Neuron (in vitro differentiated cells): ENCODE measurements at regions not wholly inside any gene's neighbourhood (a gene's known extent, or its start where the extent isn't known, plus 50 kb on each side); places are given as distances from the start of the nearest gene placed in this dataset.
"Not testable (repeated sequence)": the region's sequence is repeated elsewhere in the genome, so short reads cannot be mapped to it uniquely, and the experiment has no call there.

ENCODE experiments used
- H2AFZ ChIP-seq: one replicate; pipeline ENCODE4 v1.6.1; 2013; ENCODE audit warnings: low read depth, mild to moderate bottlenecking, inconsistent platforms, low read length, moderate library complexity
- H3K27me3 ChIP-seq: one replicate; pipeline ENCODE4 v1.6.1; 2013; ENCODE audit warnings: low read length; ENCODE audit not compliant: insufficient read depth
- H3K36me3 ChIP-seq: one replicate; pipeline ENCODE4 v1.6.1; 2013; ENCODE audit warnings: low read length; ENCODE audit not compliant: insufficient read depth
- H3K4me1 ChIP-seq: one replicate; pipeline ENCODE4 v1.6.1; 2013; ENCODE audit warnings: low read length; ENCODE audit not compliant: insufficient read depth
- H3K4me3 ChIP-seq: 2 replicates; pipeline ENCODE4 v1.5.1; 2013; ENCODE audit warnings: mild to moderate bottlenecking, low read length, moderate library complexity
- H3K9me3 ChIP-seq: one replicate; pipeline ENCODE4 v1.6.1; 2013; ENCODE audit warnings: low read length

- H3K9me3 ChIP-seq: no peaks in the 10 kb centered on the region
- no peaks in the 10 kb centered on the region for H3K27me3 ChIP-seq
- H3K4me3 ChIP-seq: no peak overlapping the region
- H2AFZ ChIP-seq: no peak overlapping the region
- no peaks in the 10 kb centered on the region for H3K4me1 ChIP-seq
- H3K36me3 ChIP-seq: no peaks in the 10 kb centered on the region
Observed at GRCh38 chr6:126831461-126831860, 287.0 kb upstream of the RSPO3 start.

- Histone ChIP-seq H3K27me3 (no peaks in the 10 kb centered on the region), H3K4me1 (no peaks in the 10 kb centered on the region), H3K9me3 (no peaks in the 10 kb centered on the region), H3K36me3 (no peaks in the 10 kb centered on the region), H2AFZ (no peak overlapping the region), H3K4me3 (no peak overlapping the region)
Observed at GRCh38 chr6:126842769-126843168, 275.7 kb upstream of the RSPO3 start.

GRCh38 chr6:126848119-126848518, 270.4 kb upstream of the RSPO3 start:
- Histone ChIP-seq H3K4me1 (no peaks in the 10 kb centered on the region), H2AFZ (no peak overlapping the region), H3K9me3 (no peaks in the 10 kb centered on the region), H3K4me3 (no peak overlapping the region), H3K27me3 (no peaks in the 10 kb centered on the region), H3K36me3 (no peaks in the 10 kb centered on the region)

- no peaks in the 10 kb centered on the region for H3K4me1 ChIP-seq
- H3K27me3 ChIP-seq: no peaks in the 10 kb centered on the region
- no peaks in the 10 kb centered on the region for H3K9me3 ChIP-seq
- no peak overlapping the region for H3K4me3 ChIP-seq
- H3K36me3 ChIP-seq: no peaks in the 10 kb centered on the region
- H2AFZ ChIP-seq: no peak overlapping the region
Observed at GRCh38 chr6:126867641-126868040, 250.8 kb upstream of the RSPO3 start.

GRCh38 chr6:126873351-126873750, 245.1 kb upstream of the RSPO3 start:
- H3K4me3 ChIP-seq: no peak overlapping the region
- H3K9me3 ChIP-seq: no peaks in the 10 kb centered on the region
- no peaks in the 10 kb centered on the region for H3K4me1 ChIP-seq
- no peak overlapping the region for H2AFZ ChIP-seq
- no peaks in the 10 kb centered on the region for H3K36me3 ChIP-seq
- no peaks in the 10 kb centered on the region for H3K27me3 ChIP-seq

GRCh38 chr6:126873791-126874190, 244.7 kb upstream of the RSPO3 start:
- H3K4me1 ChIP-seq: no peaks in the 10 kb centered on the region
- H3K36me3 ChIP-seq: no peaks in the 10 kb centered on the region
- H3K27me3 ChIP-seq: no peaks in the 10 kb centered on the region
- no peak overlapping the region for H3K4me3 ChIP-seq
- H3K9me3 ChIP-seq: no peaks in the 10 kb centered on the region
- H2AFZ ChIP-seq: no peak overlapping the region

GRCh38 chr6:126876446-126876845, 242.0 kb upstream of the RSPO3 start:
- Histone ChIP-seq H3K27me3 (no peaks in the 10 kb centered on the region), H2AFZ (no peak overlapping the region), H3K4me3 (no peak overlapping the region), H3K4me1 (no peaks in the 10 kb centered on the region), H3K36me3 (no peaks in the 10 kb centered on the region), H3K9me3 (no peaks in the 10 kb centered on the region)

GRCh38 chr6:126880964-126881363, 237.5 kb upstream of the RSPO3 start:
- Histone ChIP-seq H3K9me3 (no peaks in the 10 kb centered on the region), H3K36me3 (no peaks in the 10 kb centered on the region), H2AFZ (no peak overlapping the region), H3K27me3 (no peaks in the 10 kb centered on the region), H3K4me1 (no peaks in the 10 kb centered on the region), H3K4me3 (no peak overlapping the region)

- no peak overlapping the region for H2AFZ ChIP-seq
- H3K36me3 ChIP-seq: no peaks in the 10 kb centered on the region
- no peaks in the 10 kb centered on the region for H3K27me3 ChIP-seq
- H3K9me3 ChIP-seq: no peaks in the 10 kb centered on the region
- no peaks in the 10 kb centered on the region for H3K4me1 ChIP-seq
- no peak overlapping the region for H3K4me3 ChIP-seq
Observed at GRCh38 chr6:126886106-126886505, 232.4 kb upstream of the RSPO3 start.

GRCh38 chr6:126888727-126889725, 229.4 kb upstream of the RSPO3 start:
- Histone ChIP-seq H2AFZ (no peak overlapping the region), H3K4me3 (no peak overlapping the region), H3K27me3 (no peaks in the 10 kb centered on the region), H3K36me3 (no peaks in the 10 kb centered on the region), H3K4me1 (no peaks in the 10 kb centered on the region), H3K9me3 (no peaks in the 10 kb centered on the region)

GRCh38 chr6:126890055-126890454, 228.4 kb upstream of the RSPO3 start:
- H3K9me3 ChIP-seq: no peaks in the 10 kb centered on the region

GRCh38 chr6:126891158-126891557, 227.3 kb upstream of the RSPO3 start:
- no peaks in the 10 kb centered on the region for H3K27me3 ChIP-seq
- no peak overlapping the region for H2AFZ ChIP-seq
- H3K36me3 ChIP-seq: no peaks in the 10 kb centered on the region
- H3K4me1 ChIP-seq: no peaks in the 10 kb centered on the region
- H3K4me3 ChIP-seq: no peak overlapping the region
- H3K9me3 ChIP-seq: no peaks in the 10 kb centered on the region

More at GRCh38 chr6:126890055-126890454, 228.4 kb upstream of the RSPO3 start:
- Histone ChIP-seq H3K4me3 (no peak overlapping the region), H2AFZ (no peak overlapping the region), H3K4me1 (no peaks in the 10 kb centered on the region), H3K36me3 (no peaks in the 10 kb centered on the region), H3K27me3 (no peaks in the 10 kb centered on the region)

GRCh38 chr6:126892869-126893268, 225.6 kb upstream of the RSPO3 start:
- not testable (repeated sequence) for H3K36me3 ChIP-seq, H3K4me3 ChIP-seq, H3K4me1 ChIP-seq, H3K9me3 ChIP-seq, H3K27me3 ChIP-seq, H2AFZ ChIP-seq

GRCh38 chr6:126897758-126898157, 220.7 kb upstream of the RSPO3 start:
- no peaks in the 10 kb centered on the region for H3K4me1 ChIP-seq
- H2AFZ ChIP-seq: no peak overlapping the region
- H3K4me3 ChIP-seq: no peak overlapping the region
- H3K27me3 ChIP-seq: no peaks in the 10 kb centered on the region
- no peaks in the 10 kb centered on the region for H3K9me3 ChIP-seq
- no peaks in the 10 kb centered on the region for H3K36me3 ChIP-seq
